A549 (cell line): ENCODE measurements at regions not wholly inside any gene's neighbourhood (a gene's known extent, or its start where the extent isn't known, plus 50 kb on each side); places are given as distances from the start of the nearest gene placed in this dataset.

ENCODE experiments used
- ATAC-seq, 2 experiments: fragments of 200-7000 bp in 1 of 2; fragments of >200 bp in 1 of 2; cut with Nextera tagmentation in 1 of 2; cut with Tn5 transposase in 1 of 2; 3 replicates each; pipeline versions ENCODE4 v1.8.0 to v1.9.1; 2018 to 2020; ENCODE audit warnings: mild to moderate bottlenecking in 1 of 2, moderate library complexity in 1 of 2
- CTCF ChIA-PET: fragments of 300-600 bp; sonication (Branson Sonifier 250); formaldehyde crosslinking; extraction: SDS; loops from one replicate; lab custom pipeline; 2021; ENCODE audit warnings: antibody characterized with exemption, inconsistent platforms; lab: Yijun Ruan, JAX
- POLR2A ChIA-PET: fragments of 350-600 bp; formaldehyde crosslinking; extraction: SDS; loops from one replicate; lab custom pipeline; 2021; ENCODE audit warnings: antibody characterized with exemption, inconsistent platforms; lab: Yijun Ruan, JAX
- DNase-seq, 2 experiments: peaks; one replicate each; pipeline versions ENCODE4 v3.0.0 to v3.0.0-alpha.2; 2011 to 2016; ENCODE audit warnings: low read depth in 1 of 2, low spot score in 1 of 2
- FAIRE-seq: peaks from 2 replicates; lab custom pipeline; 2011; peaks lifted over from hg19 to GRCh38; lab: Jason Lieb, UNC
- H3K27ac ChIP-seq, 2 experiments: fragments of >200 bp; sonication (Bioruptor Twin); formaldehyde crosslinking; 3 replicates each; pipeline ENCODE4 v1.5.1; 2016 to 2017
- H3K4me1 ChIP-seq: fragments of >200 bp; sonication (Bioruptor Twin); formaldehyde crosslinking; 3 replicates; pipeline ENCODE4 v1.6.1; 2016
- H3K4me2 ChIP-seq: fragments of >200 bp; sonication (Bioruptor Twin); formaldehyde crosslinking; 3 replicates; pipeline ENCODE4 v1.6.1; 2016
- H3K4me3 ChIP-seq: fragments of >200 bp; sonication (Bioruptor Twin); formaldehyde crosslinking; 3 replicates; pipeline ENCODE4 v1.5.1; 2016
- H3K9me3 ChIP-seq: fragments of >200 bp; sonication (Bioruptor Twin); formaldehyde crosslinking; 3 replicates; pipeline ENCODE4 v1.6.1; 2016
- BHLHE40 ChIP-seq: IDR thresholded peaks from 2 replicates; pipeline ENCODE4 v1.6.1; 2012; ENCODE audit warnings: low read depth, low read length, inconsistent platforms
- CBX2 ChIP-seq: fragments of 200-600 bp; sonication (generic); IDR thresholded peaks from 2 replicates; pipeline ENCODE4 v1.6.1; 2016; ENCODE audit warnings: low read depth, mild to moderate bottlenecking, borderline replicate concordance
- CBX8 ChIP-seq: fragments of 200-600 bp; sonication (generic); IDR thresholded peaks from 2 replicates; pipeline ENCODE4 v1.6.1; 2016
- E2F6 ChIP-seq: IDR thresholded peaks from 2 replicates; pipeline ENCODE4 v1.6.1; 2012; ENCODE audit warnings: low read depth, borderline replicate concordance
- EHF ChIP-seq: fragments of 250-450 bp; sonication (Bioruptor Pico); IDR thresholded peaks from 2 replicates; pipeline ENCODE4 v1.5.0; 2020; ENCODE audit warnings: mild to moderate bottlenecking
- EHMT2 ChIP-seq: fragments of 200-600 bp; sonication (generic); IDR thresholded peaks from 2 replicates; pipeline ENCODE4 v1.6.1; 2016; ENCODE audit warnings: antibody characterized with exemption, low read depth, mild to moderate bottlenecking, moderate library complexity
- ELK1 ChIP-seq: fragments of 150-350 bp; IDR thresholded peaks from 2 replicates; pipeline ENCODE4 v1.6.1; 2014; ENCODE audit warnings: low read depth, mild to moderate bottlenecking, low read length
- EP300 ChIP-seq, 2 experiments: fragments of >200 bp; sonication (Bioruptor Twin); formaldehyde crosslinking; IDR thresholded peaks; 2 replicates in 1 of 2; 3 replicates in 1 of 2; pipeline ENCODE4 v1.6.1; 2016 to 2017
- FOSB ChIP-seq: fragments of 250-450 bp; sonication (Bioruptor Pico); IDR thresholded peaks from 2 replicates; pipeline ENCODE4 v1.5.0; 2020; ENCODE audit warnings: mild to moderate bottlenecking, moderate library complexity
- FOSL2 ChIP-seq, 2 experiments: fragments of 450-650 bp in 1 of 2; fragments of >200 bp in 1 of 2; sonication (Bioruptor Twin) in 1 of 2; formaldehyde crosslinking; IDR thresholded peaks; 2 replicates each; pipeline versions ENCODE4 v1.5.0 to v1.6.1; 2016 to 2020; ENCODE audit warnings: mild to moderate bottlenecking in 1 of 2, moderate library complexity in 1 of 2
- FOXS1 ChIP-seq: fragments of 250-450 bp; sonication (Bioruptor Pico); IDR thresholded peaks from 2 replicates; pipeline ENCODE4 v1.5.0; 2020; ENCODE audit warnings: mild to moderate bottlenecking, moderate library complexity
- GATA3 ChIP-seq: IDR thresholded peaks from 2 replicates; pipeline ENCODE4 v1.6.1; 2012; ENCODE audit warnings: borderline replicate concordance
- HES2 ChIP-seq: fragments of >200 bp; sonication (Bioruptor Twin); formaldehyde crosslinking; IDR thresholded peaks from 2 replicates; pipeline ENCODE4 v1.6.1; 2016
- HOXA7 ChIP-seq: fragments of 250-450 bp; sonication (Bioruptor Pico); IDR thresholded peaks from 2 replicates; pipeline ENCODE4 v1.5.0; 2020; ENCODE audit warnings: mild to moderate bottlenecking, moderate library complexity
- JUN ChIP-seq, 2 experiments: fragments of >200 bp; sonication (Bioruptor Twin); formaldehyde crosslinking; IDR thresholded peaks; 2 replicates in 1 of 2; 3 replicates in 1 of 2; pipeline ENCODE4 v1.6.1; 2016 to 2017
- KDM1A ChIP-seq: fragments of 200-600 bp; sonication (generic); IDR thresholded peaks from 2 replicates; pipeline ENCODE4 v1.6.1; 2016; ENCODE audit warnings: low read depth, mild to moderate bottlenecking
- MAFK ChIP-seq: fragments of 450-650 bp; IDR thresholded peaks from 2 replicates; pipeline ENCODE4 v1.6.1; 2014; ENCODE audit not compliant: partially characterized antibody
- MAX ChIP-seq: IDR thresholded peaks from 2 replicates; pipeline ENCODE4 v1.6.1; 2012
- MAZ ChIP-seq: fragments of 150-350 bp; IDR thresholded peaks from 2 replicates; pipeline ENCODE4 v1.6.1; 2014; ENCODE audit warnings: antibody characterized with exemption, low read depth, low read length, borderline replicate concordance
- PHF8 ChIP-seq: fragments of 200-600 bp; sonication (generic); IDR thresholded peaks from 2 replicates; pipeline ENCODE4 v1.6.1; 2016; ENCODE audit warnings: low read depth, mild to moderate bottlenecking, antibody characterized with exemption, moderate library complexity, borderline replicate concordance
- POLR2A ChIP-seq: IDR thresholded peaks from 2 replicates; pipeline ENCODE4 v1.6.1; 2012; ENCODE audit warnings: mild to moderate bottlenecking, low read length
- POLR2AphosphoS2 ChIP-seq: conservative IDR thresholded peaks from 2 replicates; pipeline ENCODE4 v1.6.1; 2012; ENCODE audit warnings: low read length, improper control_type of control experiment, inconsistent platforms
- RCOR1 ChIP-seq: fragments of 150-350 bp; IDR thresholded peaks from 2 replicates; pipeline ENCODE4 v1.6.1; 2014; ENCODE audit warnings: antibody characterized with exemption, low read length, low read depth
- TP53 ChIP-seq: fragments of 250-450 bp; sonication (Bioruptor Pico); IDR thresholded peaks from 2 replicates; pipeline ENCODE4 v1.5.0; 2021; ENCODE audit warnings: mild to moderate bottlenecking, moderate library complexity
- ZSCAN20 ChIP-seq: fragments of 250-450 bp; sonication (Bioruptor Pico); IDR thresholded peaks from 2 replicates; pipeline ENCODE4 v1.8.0; 2022; ENCODE audit warnings: mild to moderate bottlenecking, moderate library complexity
- WGBS: methylation state at CpG from one replicate; pipeline ENCODE4 v1.1.6; 2017; ENCODE audit errors: missing lambda C conversion rate; 5-methylcytosine and 5-hydroxymethylcytosine counted together

GRCh38 chr12:34344851-34345522 is 322.7 kb downstream of the ALG10 start:
- H3K9me3 ChIP-seq = no peaks in the 10 kb centered on the region
- FAIRE-seq (no peak), DNase-seq (no peak), ATAC-seq (no peak)
- TF ChIP-seq BHLHE40 (no peak), HOXA7 (CRISPR knock-in tag) (no peak), JUN (IDR thresholded peaks at IDR 0.05) (no peak)
- TF ChIP-seq, all 56 proteins: peak for 0
- 82% methylated on average over 37 of the region's 37 CpGs for WGBS
- Histone ChIP-seq H3K4me3 (no peak overlapping the region; the same call in 2 of the 3 replicates), H3K4me2 (peak overlapping the region; percentile 93; the same call in 2 of the 3 replicates), H3K4me1 (peaks cover 47% of the 10 kb centered on the region; the same call in 2 of the 3 replicates), H3K27ac (peak overlapping the region in 1 of 2 experiments; percentile 92; a peak in 3 of 6 replicates)
- POLR2A ChIA-PET = no interaction called here
- CTCF ChIA-PET = no interaction called here

- CTCF ChIA-PET = no interaction called here
- H3K9me3 ChIP-seq = no peaks in the 10 kb centered on the region
- H3K4me1 ChIP-seq = peaks cover 42% of the 10 kb centered on the region; the same call in 2 of the 3 replicates
- peak overlapping the region; percentile 80 to 92 for H3K27ac ChIP-seq
- TF ChIP-seq EP300 (IDR thresholded peaks at IDR 0.05) (no peak), TP53 (CRISPR knock-in tag) (no peak), ELK1 (no peak), FOSL2 (IDR thresholded peaks at IDR 0.05) (no peak), FOSL2 (CRISPR knock-in tag; IDR thresholded peaks at IDR 0.05) (no peak), CBX8 (no peak), JUN (IDR thresholded peaks at IDR 0.05) (no peak), POLR2A (no peak), KDM1A (no peak), HES2 (no peak), MAFK (no peak), POLR2AphosphoS2 (no peak), RCOR1 (no peak), PHF8 (no peak), GATA3 (no peak), EHMT2 (no peak), ZSCAN20 (CRISPR knock-in tag) (no peak), FOSB (CRISPR knock-in tag) (no peak)
- peak overlapping the region; percentile 64 for H3K4me3 ChIP-seq
- FAIRE-seq (no peak), ATAC-seq (no peak), DNase-seq (no peak)
- H3K4me2 ChIP-seq = peak overlapping the region; percentile 93
- 9% methylated on average over 27 of the region's 31 CpGs for WGBS
- POLR2A ChIA-PET = no interaction called here
Observed at GRCh38 chr12:34345801-34346200, 323.5 kb downstream of the ALG10 start.

- CTCF ChIA-PET = no interaction called here
- Histone ChIP-seq H3K4me3 (peak overlapping the region; percentile 64), H3K4me1 (peaks cover 39% of the 10 kb centered on the region; the same call in 2 of the 3 replicates), H3K27ac (peak overlapping the region; percentile 80 to 92), H3K4me2 (peak overlapping the region; percentile 93), H3K9me3 (no peaks in the 10 kb centered on the region)
- WGBS = 3% methylated on average over 28 of the region's 39 CpGs
- ATAC-seq (peak in 1 of 2 experiments; percentile 3; a peak in 2 of 6 replicates), FAIRE-seq (no peak), DNase-seq (no peak)
- POLR2A ChIA-PET = no interaction called here
- TF ChIP-seq ZSCAN20 (CRISPR knock-in tag) (no peak), MAX (peak; percentile 41; the same call in 1 of the 2 replicates), CBX2 (no peak), POLR2AphosphoS2 (no peak), HES2 (no peak), MAZ (no peak), FOXS1 (no peak), GATA3 (no peak), E2F6 (peak; percentile 57; the same call in 1 of the 2 replicates), EHF (CRISPR knock-in tag) (no peak), POLR2A (peak; percentile 13; the same call in 1 of the 2 replicates)
- TF ChIP-seq, all 56 proteins: peak for 3
Observed at GRCh38 chr12:34346372-34347034, 324.2 kb downstream of the ALG10 start.
